Middle frontal gyrus (tissue), 1 donor: ENCODE measurements at regions not wholly inside any gene's neighbourhood (a gene's known extent, or its start where the extent isn't known, plus 50 kb on each side); places are given as distances from the start of the nearest gene placed in this dataset.

ENCODE experiments used
- DNase-seq: peaks from one replicate; pipeline ENCODE4 v3.0.0-alpha.2; 2015; ENCODE audit warnings: low spot score; ENCODE audit errors: extremely low spot score

GRCh38 chr20:23178806-23179205 lies 92.7 kb upstream of the CD93 start:
- DNase-seq = no peak

GRCh38 chr20:23174821-23175220 lies 88.7 kb upstream of the CD93 start:
- no peak for DNase-seq

- no peak for DNase-seq
Observed at GRCh38 chr20:23167431-23167830, 81.3 kb upstream of the CD93 start.

GRCh38 chr20:23166563-23166962 lies 80.4 kb upstream of the CD93 start:
- no peak for DNase-seq

- DNase-seq = no peak
Observed at GRCh38 chr20:23165964-23166363, 79.8 kb upstream of the CD93 start.

GRCh38 chr20:23165307-23165750 lies 79.2 kb upstream of the CD93 start:
- DNase-seq = no peak

GRCh38 chr20:23164176-23164601 lies 78.1 kb upstream of the CD93 start:
- DNase-seq = no peak

GRCh38 chr20:23163562-23163961 lies 77.4 kb upstream of the CD93 start:
- no peak for DNase-seq

GRCh38 chr20:23162887-23163286 lies 76.8 kb upstream of the CD93 start:
- no peak for DNase-seq

GRCh38 chr20:23161968-23162696 lies 76.0 kb upstream of the CD93 start:
- no peak for DNase-seq

GRCh38 chr20:23161244-23161891 lies 75.2 kb upstream of the CD93 start:
- no peak for DNase-seq

- no peak for DNase-seq
Observed at GRCh38 chr20:23160536-23161243, 74.6 kb upstream of the CD93 start.

GRCh38 chr20:23159947-23160318 lies 73.8 kb upstream of the CD93 start:
- no peak for DNase-seq

- no peak for DNase-seq
Observed at GRCh38 chr20:23159256-23159946, 73.3 kb upstream of the CD93 start.

- no peak for DNase-seq
Observed at GRCh38 chr20:23157734-23158133, 71.6 kb upstream of the CD93 start.

- DNase-seq = no peak
Observed at GRCh38 chr20:23156842-23157423, 70.8 kb upstream of the CD93 start.

GRCh38 chr20:23156170-23156841 lies 70.2 kb upstream of the CD93 start:
- DNase-seq = no peak

GRCh38 chr20:23155141-23155590 lies 69.0 kb upstream of the CD93 start:
- DNase-seq = no peak

- DNase-seq = no peak
Observed at GRCh38 chr20:23153696-23154341, 67.7 kb upstream of the CD93 start.

GRCh38 chr20:23152902-23153301 lies 66.8 kb upstream of the CD93 start:
- DNase-seq = no peak
